ENCODE measurements at regions not wholly inside any gene's neighbourhood (a gene's known extent, or its start where the extent isn't known, plus 50 kb on each side); places are given as distances from the start of the nearest gene placed in this dataset.

- Histone ChIP-seq H3K36me3 (ENCODE audit: control insufficient read depth in 1 of 2, insufficient read depth in 2 of 2, low read length in 2 of 2) (no peaks in the 10 kb centered on the region), H4K20me1 (ENCODE audit: insufficient read depth) (no peaks in the 10 kb centered on the region), H3K79me2 (ENCODE audit: insufficient read depth, low read length) (no peaks in the 10 kb centered on the region), H2AFZ (ENCODE audit: low read depth, low read length, poor library complexity, severe bottlenecking) (no peak overlapping the region), H3K4me1 (ENCODE audit: control insufficient read depth in 1 of 2, insufficient read depth in 2 of 2, low read length in 2 of 2) (no peaks in the 10 kb centered on the region), H3K4me3 (replicated peaks in 1 of 2; ENCODE audit: low read depth in 1 of 2, low read length in 2 of 2) (no peak overlapping the region), H3K27ac (ENCODE audit: low read depth, low read length) (no peak overlapping the region), H3K27me3 (ENCODE audit: insufficient read depth, low read length) (no peaks in the 10 kb centered on the region), H3K9ac (ENCODE audit: low read length) (no peak overlapping the region), H3K9me3 (ENCODE audit: control insufficient read depth in 1 of 2, insufficient read depth in 1 of 2, low read depth in 1 of 2, low read length in 2 of 2) (peaks cover 0 to 6% of the 10 kb centered on the region in 2 experiments; a peak in 1 of 4 replicates), H3K4me2 (ENCODE audit: low read length) (no peak overlapping the region), H3K9me2 (ENCODE audit: insufficient read depth) (no peaks in the 10 kb centered on the region)
- no peak for DNase-seq (ENCODE audit: low read depth, low spot score)
- no peak for ATAC-seq
- CTCF ChIA-PET: no interaction called here
- BruUV-seq (replicated peaks): no TSS peak
- POLR2A ChIA-PET: no interaction called here
- TF ChIP-seq ZBTB33 (IDR thresholded peaks at IDR 0.05; ENCODE audit: extremely low read depth, insufficient replicate concordance, low read length): no peak
- no peak for TF ChIP-seq CTCF (IDR thresholded peaks at IDR 0.05 in 2 of 3, conservative IDR thresholded peaks at IDR 0.05 in 1 of 3; ENCODE audit: borderline replicate concordance in 1 of 3, insufficient read depth in 1 of 3, low read depth in 2 of 3, low read length in 2 of 3)
- RAD21 ChIA-PET (ENCODE audit: low non-redundant PET in 1 of 2, low total read pairs in 2 of 2, uncharacterized antibody in 2 of 2, unreplicated experiment in 2 of 2): no interaction called here
- intact Hi-C loops (cut with micrococcal nuclease): no loop called here
These were observed 234.3 kb downstream of the SQOR start for GRCh38 chr15:45869034-45869668.

All from HCT116 (cell line).